Lung (tissue), 11 donors: ENCODE measurements at regions not wholly inside any gene's neighbourhood (a gene's known extent, or its start where the extent isn't known, plus 50 kb on each side); places are given as distances from the start of the nearest gene placed in this dataset.

ENCODE experiments used
- ATAC-seq: fragments of 200-7000 bp; cut with Tn5 transposase; one replicate; pipeline ENCODE4 v1.9.1; 2020; ENCODE audit warnings: moderate number of reproducible peaks; ENCODE audit not compliant: insufficient read depth, low FRiP score
- DNase-seq, 3 donors: peaks; one replicate each; pipeline ENCODE4 v3.0.0-alpha.2; 2013 to 2017
- H3K27ac ChIP-seq, 2 donors: one replicate each; pipeline ENCODE4 v1.5.1; 2013; ENCODE audit warnings: mild to moderate bottlenecking in 2 of 2, moderate library complexity in 2 of 2, control low read depth in 1 of 2, inconsistent platforms in 1 of 2, low read depth in 1 of 2, low read length in 1 of 2
- H3K27me3 ChIP-seq, 3 donors: one replicate each; pipeline ENCODE4 v1.5.1; 2013; ENCODE audit warnings: low read length in 2 of 3; ENCODE audit not compliant: control insufficient read depth in 3 of 3, insufficient read depth in 3 of 3
- H3K36me3 ChIP-seq, 4 donors: one replicate each; pipeline ENCODE4 v1.5.1; 2013; ENCODE audit warnings: low read length in 4 of 4, mild to moderate bottlenecking in 1 of 4, moderate library complexity in 1 of 4; ENCODE audit not compliant: control insufficient read depth in 4 of 4, insufficient read depth in 4 of 4
- H3K4me1 ChIP-seq, 5 donors: one replicate each; pipeline ENCODE4 v1.5.1; 2013; ENCODE audit warnings: low read length in 5 of 5, mild to moderate bottlenecking in 2 of 5, moderate library complexity in 1 of 5; ENCODE audit not compliant: control insufficient read depth in 5 of 5, insufficient read depth in 5 of 5
- H3K4me3 ChIP-seq: one replicate; pipeline ENCODE4 v1.5.1; 2013; ENCODE audit warnings: mild to moderate bottlenecking, control low read depth, moderate library complexity
- H3K9ac ChIP-seq, 2 donors: one replicate each; pipeline ENCODE4 v1.5.1; 2013; ENCODE audit warnings: low read length in 2 of 2, control low read depth in 1 of 2; ENCODE audit not compliant: insufficient read depth in 1 of 2
- H3K9me3 ChIP-seq, 4 donors: one replicate each; pipeline ENCODE4 v1.5.1; 2013; ENCODE audit warnings: low read length in 3 of 4, mild to moderate bottlenecking in 1 of 4, moderate library complexity in 1 of 4; ENCODE audit not compliant: control insufficient read depth in 4 of 4, insufficient read depth in 3 of 4
- WGBS, 2 donors: extraction: QIAGEN DNeasy Blood & Tissue Kit; methylation state at CpG; one replicate each; pipeline ENCODE4 v1.1.7; 2013; 5-methylcytosine and 5-hydroxymethylcytosine counted together
- TF ChIP-seq, protein P1 (sequence below): IDR thresholded peaks from 2 replicates; pipeline ENCODE4 v1.5.1; 2012; ENCODE audit warnings: mild to moderate bottlenecking; ENCODE audit errors: control extremely low read depth, extremely low read depth
- donor health status: control.
- donor health status: control.
- donor health status: Bipolar disorder and iron deficiency.
- donor health status: healthy.
- donor health status: DM: yes; HTN: yes; CAD: no.

DNA sequence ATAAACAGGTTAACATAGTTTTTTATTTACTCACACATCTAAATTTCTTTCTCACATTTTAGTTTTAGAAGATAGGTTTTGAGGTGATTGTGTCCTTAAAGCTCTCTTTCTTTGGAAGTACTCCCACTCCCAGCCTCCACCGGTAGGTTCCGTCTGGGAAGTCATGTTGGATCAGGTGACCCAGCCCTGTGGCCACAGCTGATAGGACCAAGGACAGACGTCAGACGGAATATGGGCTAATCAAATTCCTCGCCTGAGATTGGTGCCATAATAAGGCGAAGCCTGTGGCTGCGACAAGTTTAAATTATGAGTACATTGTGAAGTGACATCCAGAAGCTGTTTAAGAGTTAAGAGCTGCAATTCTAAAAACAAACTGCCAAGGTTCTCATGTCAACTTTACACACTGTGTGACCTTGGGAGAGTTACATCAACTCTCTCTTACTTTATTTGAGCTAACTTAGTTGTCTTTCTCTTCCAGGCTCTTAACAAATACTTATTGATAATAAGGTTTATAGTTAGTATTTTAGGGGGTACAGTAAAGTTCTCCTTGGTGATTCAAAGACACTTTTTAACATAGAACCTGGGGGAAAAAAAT is 133.6 kb downstream of the NPY start:
- WGBS, 2 donors = 81 to 86% methylated on average over 7 of the region's 7 CpGs
- no peaks in the 10 kb centered on the region for H3K27me3 ChIP-seq
- TF ChIP-seq, protein P1, sequence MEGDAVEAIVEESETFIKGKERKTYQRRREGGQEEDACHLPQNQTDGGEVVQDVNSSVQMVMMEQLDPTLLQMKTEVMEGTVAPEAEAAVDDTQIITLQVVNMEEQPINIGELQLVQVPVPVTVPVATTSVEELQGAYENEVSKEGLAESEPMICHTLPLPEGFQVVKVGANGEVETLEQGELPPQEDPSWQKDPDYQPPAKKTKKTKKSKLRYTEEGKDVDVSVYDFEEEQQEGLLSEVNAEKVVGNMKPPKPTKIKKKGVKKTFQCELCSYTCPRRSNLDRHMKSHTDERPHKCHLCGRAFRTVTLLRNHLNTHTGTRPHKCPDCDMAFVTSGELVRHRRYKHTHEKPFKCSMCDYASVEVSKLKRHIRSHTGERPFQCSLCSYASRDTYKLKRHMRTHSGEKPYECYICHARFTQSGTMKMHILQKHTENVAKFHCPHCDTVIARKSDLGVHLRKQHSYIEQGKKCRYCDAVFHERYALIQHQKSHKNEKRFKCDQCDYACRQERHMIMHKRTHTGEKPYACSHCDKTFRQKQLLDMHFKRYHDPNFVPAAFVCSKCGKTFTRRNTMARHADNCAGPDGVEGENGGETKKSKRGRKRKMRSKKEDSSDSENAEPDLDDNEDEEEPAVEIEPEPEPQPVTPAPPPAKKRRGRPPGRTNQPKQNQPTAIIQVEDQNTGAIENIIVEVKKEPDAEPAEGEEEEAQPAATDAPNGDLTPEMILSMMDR = no peak
- H3K9ac ChIP-seq = no peak overlapping the region
- no peaks in the 10 kb centered on the region for H3K36me3 ChIP-seq
- DNase-seq (no peak), ATAC-seq (no peak)
- H3K4me3 ChIP-seq = no peak overlapping the region
- H3K9me3 ChIP-seq = peaks cover 0 to 3% (median 1%) of the 10 kb centered on the region in 4 donors
- H3K27ac ChIP-seq = no peak overlapping the region
- no peaks in the 10 kb centered on the region for H3K4me1 ChIP-seq

DNA sequence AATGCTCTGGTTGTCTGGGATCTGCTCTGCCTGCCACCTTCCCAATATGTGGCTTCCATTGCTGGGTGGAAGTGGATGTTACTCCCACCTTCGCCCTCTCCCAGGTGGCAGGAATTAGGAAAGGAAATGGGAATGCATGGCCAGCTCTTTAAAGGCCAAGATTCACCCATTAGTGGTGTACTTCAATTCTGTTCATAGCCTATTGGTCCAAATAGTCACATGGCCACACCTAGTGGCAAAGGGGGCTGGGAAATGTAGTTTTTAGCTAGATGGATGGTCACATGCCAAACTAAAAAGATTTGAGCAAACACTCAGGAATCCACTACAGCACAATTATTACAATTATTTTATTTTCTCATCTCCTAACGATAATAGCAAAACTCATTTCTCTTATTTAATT is 135.1 kb downstream of the NPY start:
- H3K36me3 ChIP-seq = no peaks in the 10 kb centered on the region
- H3K9ac ChIP-seq = no peak overlapping the region
- no peaks in the 10 kb centered on the region for H3K27me3 ChIP-seq
- no peaks in the 10 kb centered on the region for H3K4me1 ChIP-seq
- no peak overlapping the region for H3K27ac ChIP-seq
- WGBS, 2 donors = 78 to 89% methylated on average over 2 of the region's 2 CpGs
- DNase-seq (no peak), ATAC-seq (no peak)
- peaks cover 0 to 3% (median 1%) of the 10 kb centered on the region in 4 donors for H3K9me3 ChIP-seq
- no peak overlapping the region for H3K4me3 ChIP-seq
- TF ChIP-seq, protein P1 = no peak

DNA sequence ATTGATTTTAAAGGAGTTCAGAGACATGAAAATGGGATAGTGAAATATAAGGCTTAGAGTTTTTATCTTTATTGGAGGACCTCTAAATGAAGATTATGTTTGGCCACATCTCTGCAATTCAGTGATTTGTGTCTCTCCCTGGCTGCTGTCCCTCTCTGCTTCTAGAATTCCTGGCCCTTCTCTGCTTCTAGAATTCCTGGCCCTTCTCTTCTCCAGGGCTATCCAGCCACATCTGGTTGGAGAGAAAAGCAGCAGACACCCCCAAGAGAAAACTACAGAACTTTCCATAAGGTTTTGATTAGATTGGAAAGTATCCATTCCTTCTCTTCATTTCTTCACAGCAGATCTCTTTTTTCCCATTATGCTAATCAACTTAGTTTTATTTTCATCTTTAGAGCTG is 135.5 kb downstream of the NPY start:
- TF ChIP-seq, protein P1 = no peak
- no peak overlapping the region for H3K4me3 ChIP-seq
- H3K27ac ChIP-seq = no peak overlapping the region
- H3K4me1 ChIP-seq = no peaks in the 10 kb centered on the region
- H3K9me3 ChIP-seq = peaks cover 0 to under 1% (median 0%) of the 10 kb centered on the region in 4 donors
- no peaks in the 10 kb centered on the region for H3K36me3 ChIP-seq
- ATAC-seq (no peak), DNase-seq (no peak)
- no peaks in the 10 kb centered on the region for H3K27me3 ChIP-seq
- no peak overlapping the region for H3K9ac ChIP-seq

DNA sequence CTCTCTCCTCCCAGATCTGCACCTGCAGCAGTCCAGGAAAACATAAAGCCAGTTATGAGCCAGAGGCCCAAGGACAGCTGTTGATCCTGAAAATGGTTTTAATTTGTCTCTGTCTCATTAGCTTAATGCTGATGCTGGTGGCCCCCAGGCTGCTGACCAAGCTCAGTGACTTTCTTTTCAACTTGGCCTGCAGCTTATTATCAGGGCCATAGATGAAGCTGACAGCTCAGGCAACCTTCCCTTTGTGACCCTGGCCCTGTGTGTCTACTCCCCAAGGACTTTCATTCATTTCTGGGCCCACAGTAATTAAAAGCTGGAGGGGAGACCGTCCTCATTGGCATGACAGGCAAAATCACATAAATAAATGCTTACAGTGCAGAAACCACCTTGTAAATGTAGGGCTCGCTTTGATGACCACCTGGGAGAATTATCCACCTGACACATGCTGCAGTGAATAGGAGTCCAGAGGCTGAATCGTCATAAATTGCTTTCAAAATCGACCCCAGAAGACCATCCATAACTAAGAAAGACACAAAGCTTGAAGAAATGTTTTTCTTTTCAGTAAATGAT is 138.5 kb downstream of the NPY start:
- Histone ChIP-seq H3K9me3 (peaks cover 0 to 4% (median 0%) of the 10 kb centered on the region in 4 donors), H3K4me3 (no peak overlapping the region), H3K9ac (no peak overlapping the region), H3K27ac (no peak overlapping the region), H3K4me1 (no peaks in the 10 kb centered on the region), H3K36me3 (no peaks in the 10 kb centered on the region), H3K27me3 (no peaks in the 10 kb centered on the region)
- ATAC-seq (no peak), DNase-seq (no peak)
- WGBS, 2 donors = 66 to 74% methylated on average over 4 of the region's 4 CpGs
- TF ChIP-seq, protein P1 = no peak
